Renal cortical epithelial cell (primary cell): ENCODE measurements at regions not wholly inside any gene's neighbourhood (a gene's known extent, or its start where the extent isn't known, plus 50 kb on each side); places are given as distances from the start of the nearest gene placed in this dataset.

Experiments
- DNase-seq: peaks from one replicate; pipeline ENCODE4 v3.0.0-alpha.2; 2011; ENCODE audit warnings: low read depth

- DNase-seq, result no peak
Observed at GRCh38 chr1:244220410-244220809, 169.3 kb downstream of the ZBTB18 start.

- DNase-seq, result no peak
Observed at GRCh38 chr1:244221991-244222390, 170.9 kb downstream of the ZBTB18 start.

- DNase-seq, result no peak
Observed at GRCh38 chr1:244224487-244225430, 173.7 kb downstream of the ZBTB18 start.

GRCh38 chr1:244226435-244226834, 175.4 kb downstream of the ZBTB18 start:
- no peak for DNase-seq

- DNase-seq, result no peak
Observed at GRCh38 chr1:244230470-244230869, 179.4 kb downstream of the ZBTB18 start.

GRCh38 chr1:244231193-244231571, 180.1 kb downstream of the ZBTB18 start:
- DNase-seq, result peak; percentile 32

GRCh38 chr1:244231572-244232315, 180.7 kb downstream of the ZBTB18 start:
- no peak for DNase-seq

GRCh38 chr1:244234009-244234643, 183.0 kb downstream of the ZBTB18 start:
- no peak for DNase-seq

- no peak for DNase-seq
Observed at GRCh38 chr1:244235157-244235556, 184.1 kb downstream of the ZBTB18 start.

GRCh38 chr1:244236101-244236500, 185.0 kb downstream of the ZBTB18 start:
- no peak for DNase-seq

GRCh38 chr1:244236721-244237120, 185.6 kb downstream of the ZBTB18 start:
- no peak for DNase-seq

GRCh38 chr1:244237445-244237844, 186.4 kb downstream of the ZBTB18 start:
- peak; percentile 25 for DNase-seq

GRCh38 chr1:244239261-244239770, 188.2 kb downstream of the ZBTB18 start:
- DNase-seq, result no peak

- no peak for DNase-seq
Observed at GRCh38 chr1:244241438-244241837, 190.4 kb downstream of the ZBTB18 start.

- no peak for DNase-seq
Observed at GRCh38 chr1:244242446-244242845, 191.4 kb downstream of the ZBTB18 start.

- no peak for DNase-seq
Observed at GRCh38 chr1:244246334-244246733, 195.3 kb downstream of the ZBTB18 start.

- DNase-seq, result peak; percentile 27
Observed at GRCh38 chr1:244248426-244248825, 197.3 kb downstream of the ZBTB18 start.

GRCh38 chr1:244252211-244252610, 199.5 kb downstream of the ADSS2 start:
- no peak for DNase-seq

- no peak for DNase-seq
Observed at GRCh38 chr1:244254467-244254866, 197.2 kb downstream of the ADSS2 start.

- DNase-seq, result no peak
Observed at GRCh38 chr1:244255426-244255965, 196.2 kb downstream of the ADSS2 start.

GRCh38 chr1:244256086-244256676, 195.5 kb downstream of the ADSS2 start:
- no peak for DNase-seq

GRCh38 chr1:244264163-244264562, 187.5 kb downstream of the ADSS2 start:
- DNase-seq, result no peak
